Upper lobe of left lung (tissue), 6 donors: ENCODE measurements at regions not wholly inside any gene's neighbourhood (a gene's known extent, or its start where the extent isn't known, plus 50 kb on each side); places are given as distances from the start of the nearest gene placed in this dataset.

Experiments used
- ATAC-seq, 2 donors: fragments of 200-7000 bp; cut with Tn5 transposase; one replicate each; pipeline ENCODE4 v1.9.1; 2022; ENCODE audit warnings: mild to moderate bottlenecking in 2 of 2, moderate library complexity in 2 of 2; ENCODE audit not compliant: low FRiP score in 2 of 2
- DNase-seq, 2 donors: peaks; one replicate each; pipeline ENCODE4 v3.0.0-alpha.2; 2019 to 2020
- H3K27ac ChIP-seq, 4 donors: fragments of 200-600 bp; sonication (generic); one replicate each; pipeline ENCODE4 v1.5.1; 2016 to 2019
- H3K27me3 ChIP-seq, 4 donors: fragments of 200-600 bp; sonication (generic); one replicate each; pipeline ENCODE4 v1.5.1; 2017 to 2019
- H3K36me3 ChIP-seq, 4 donors: fragments of 200-600 bp; sonication (generic); one replicate each; pipeline ENCODE4 v1.5.1; 2016 to 2019
- H3K4me1 ChIP-seq, 4 donors: fragments of 200-600 bp; sonication (generic); one replicate each; pipeline ENCODE4 v1.5.1; 2018 to 2019
- H3K4me3 ChIP-seq, 4 donors: fragments of 200-600 bp; sonication (generic); one replicate each; pipeline ENCODE4 v1.5.1; 2017 to 2019; ENCODE audit warnings: mild to moderate bottlenecking in 2 of 4, moderate library complexity in 1 of 4
- H3K9me3 ChIP-seq, 4 donors: fragments of 200-600 bp; sonication (generic); one replicate each; pipeline ENCODE4 v1.5.1; 2018 to 2019
- CTCF ChIP-seq, 6 experiments: fragments of 450-650 bp in 4 of 6; fragments of 200-600 bp in 2 of 6; sonication (generic) in 2 of 6; IDR thresholded peaks; one replicate each; pipeline ENCODE4 v1.5.1; 2016 to 2019; ENCODE audit warnings: antibody characterized with exemption in 6 of 6
- EP300 ChIP-seq, 4 donors: sonication (generic); formaldehyde crosslinking; IDR thresholded peaks; one replicate each; pipeline ENCODE4 v1.5.1; 2017; ENCODE audit warnings: antibody characterized with exemption in 4 of 4, control low read depth in 2 of 4
- POLR2A ChIP-seq, 4 donors: fragments of 450-650 bp; IDR thresholded peaks; one replicate each; pipeline ENCODE4 v1.5.1; 2016 to 2017; ENCODE audit warnings: antibody characterized with exemption in 4 of 4, mild to moderate bottlenecking in 2 of 4
- POLR2AphosphoS5 ChIP-seq, 2 donors: sonication (generic); formaldehyde crosslinking; IDR thresholded peaks; one replicate each; pipeline ENCODE4 v1.5.1; 2017; ENCODE audit warnings: antibody characterized with exemption in 2 of 2
- WGBS, 2 donors: methylation state at CpG; one replicate each; pipeline ENCODE4 v1.1.5; 2017 to 2018; 5-methylcytosine and 5-hydroxymethylcytosine counted together
- donor health status: DM: no; HTN: no; CAD: no; lungs with moderate emphysema.
- donor health status: DM: no; HTN: yes; CAD: no; lungs with severe emphysema.

- no peak overlapping the region for H3K4me3 ChIP-seq
- H3K36me3 ChIP-seq = no peaks in the 10 kb centered on the region
- H3K27ac ChIP-seq = no peak overlapping the region
- no peaks in the 10 kb centered on the region for H3K9me3 ChIP-seq
- DNase-seq (no peak), ATAC-seq (no peak)
- no peaks in the 10 kb centered on the region for H3K4me1 ChIP-seq
- no peak for TF ChIP-seq POLR2AphosphoS5 (IDR thresholded peaks at IDR 0.05)
- TF ChIP-seq CTCF (IDR thresholded peaks at IDR 0.05) = no peak
- TF ChIP-seq POLR2A (IDR thresholded peaks at IDR 0.05) = no peak
- no peak for TF ChIP-seq EP300 (IDR thresholded peaks at IDR 0.05)
- 84% methylated on average over 1 of the region's 1 CpG for WGBS, 2 donors
- H3K27me3 ChIP-seq = no peaks in the 10 kb centered on the region
Observed at GRCh38 chr3:140823106-140823505, 118.5 kb upstream of the SLC25A36 start.

- H3K27me3 ChIP-seq = no peaks in the 10 kb centered on the region
- H3K9me3 ChIP-seq = no peaks in the 10 kb centered on the region
- TF ChIP-seq POLR2A (IDR thresholded peaks at IDR 0.05) (no peak), EP300 (IDR thresholded peaks at IDR 0.05) (no peak), CTCF (IDR thresholded peaks at IDR 0.05) (no peak), POLR2AphosphoS5 (IDR thresholded peaks at IDR 0.05) (no peak)
- peaks cover 0 to 4% (median 1%) of the 10 kb centered on the region in 4 donors for H3K4me1 ChIP-seq
- no peak overlapping the region for H3K27ac ChIP-seq
- H3K4me3 ChIP-seq = no peak overlapping the region
- 86 to 92% methylated on average over 1 of the region's 1 CpG for WGBS, 2 donors
- no peaks in the 10 kb centered on the region for H3K36me3 ChIP-seq
- ATAC-seq (no peak), DNase-seq (no peak)
Observed at GRCh38 chr3:140827894-140828293, 113.7 kb upstream of the SLC25A36 start.

DNA sequence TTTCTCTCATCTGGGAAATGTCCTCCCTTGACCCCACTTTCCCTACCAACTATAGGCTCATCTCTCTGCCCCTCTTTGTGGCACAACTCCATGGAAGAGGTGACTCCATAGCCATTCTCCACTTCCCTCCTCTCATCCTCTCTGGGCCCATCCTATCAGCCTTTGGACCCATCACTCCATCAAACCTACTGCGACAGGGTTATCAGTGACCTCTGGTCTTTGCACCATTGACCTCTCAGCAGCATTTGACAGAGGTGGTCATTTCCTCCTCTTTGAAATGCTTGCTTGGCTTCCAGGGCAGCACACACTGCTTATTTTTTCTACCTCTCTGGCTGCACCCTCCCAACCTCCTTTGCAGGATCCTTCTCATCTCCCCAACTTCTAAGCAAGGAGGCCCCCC, 113.1 kb upstream of the SLC25A36 start:
- H3K4me3 ChIP-seq = no peak overlapping the region
- DNase-seq (no peak), ATAC-seq (no peak)
- no peaks in the 10 kb centered on the region for H3K9me3 ChIP-seq
- H3K27ac ChIP-seq = no peak overlapping the region
- peaks cover 0 to 6% (median 1%) of the 10 kb centered on the region in 4 donors for H3K4me1 ChIP-seq
- H3K27me3 ChIP-seq = no peaks in the 10 kb centered on the region
- TF ChIP-seq POLR2AphosphoS5 (IDR thresholded peaks at IDR 0.05) (no peak), EP300 (IDR thresholded peaks at IDR 0.05) (no peak), POLR2A (IDR thresholded peaks at IDR 0.05) (no peak), CTCF (IDR thresholded peaks at IDR 0.05) (no peak)
- WGBS, 2 donors = 42 to 78% methylated on average over 1 of the region's 1 CpG
- H3K36me3 ChIP-seq = no peaks in the 10 kb centered on the region

GRCh38 chr3:140829796-140830195, 111.8 kb upstream of the SLC25A36 start:
- no peak for DNase-seq
- Histone ChIP-seq H3K36me3 (no peaks in the 10 kb centered on the region), H3K4me3 (no peak overlapping the region), H3K27me3 (no peaks in the 10 kb centered on the region), H3K4me1 (peaks cover 0 to 6% (median 1%) of the 10 kb centered on the region in 4 donors), H3K9me3 (no peaks in the 10 kb centered on the region), H3K27ac (no peak overlapping the region)
- WGBS, 2 donors = 78% methylated on average over 1 of the region's 1 CpG
- TF ChIP-seq CTCF (IDR thresholded peaks at IDR 0.05) (no peak), POLR2AphosphoS5 (IDR thresholded peaks at IDR 0.05) (no peak), EP300 (IDR thresholded peaks at IDR 0.05) (no peak), POLR2A (IDR thresholded peaks at IDR 0.05) (no peak)
- ATAC-seq = no peak

DNA sequence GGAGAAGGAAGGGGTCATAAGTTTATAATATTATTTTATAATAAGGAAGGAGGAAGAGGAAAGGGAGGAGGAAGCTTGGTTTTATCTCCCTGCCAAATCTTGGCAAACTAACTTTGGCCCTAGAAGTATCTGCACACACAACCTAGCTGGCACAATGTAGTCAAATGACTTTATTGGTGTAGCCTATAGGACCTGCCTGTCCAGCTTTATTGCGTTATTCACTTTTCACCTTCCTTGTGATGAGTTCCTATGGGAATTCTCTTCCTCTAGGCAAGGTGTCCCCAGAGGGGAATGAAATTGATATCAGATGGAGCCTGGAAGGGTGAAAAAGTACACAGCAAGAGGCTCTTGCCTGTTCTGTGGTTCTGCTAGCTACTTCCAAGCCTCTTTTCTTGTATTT, 111.2 kb upstream of the SLC25A36 start:
- ATAC-seq (no peak), DNase-seq (no peak)
- Histone ChIP-seq H3K4me3 (no peak overlapping the region), H3K4me1 (peaks cover 0 to 6% (median 1%) of the 10 kb centered on the region in 4 donors), H3K36me3 (no peaks in the 10 kb centered on the region), H3K27me3 (no peaks in the 10 kb centered on the region), H3K27ac (no peak overlapping the region), H3K9me3 (no peaks in the 10 kb centered on the region)
- 88 to 96% methylated on average over 1 of the region's 1 CpG for WGBS, 2 donors
- TF ChIP-seq POLR2A (IDR thresholded peaks at IDR 0.05) = no peak
- no peak for TF ChIP-seq POLR2AphosphoS5 (IDR thresholded peaks at IDR 0.05)
